Panc1 (cell line): ENCODE measurements at regions not wholly inside any gene's neighbourhood (a gene's known extent, or its start where the extent isn't known, plus 50 kb on each side); places are given as distances from the start of the nearest gene placed in this dataset.
A peak's percentile ranks its signal among the peaks of the same experiment; 100 is the strongest.

Source experiments
- ATAC-seq: fragments of 200-7000 bp; cut with Tn5 transposase; 2 replicates; pipeline ENCODE4 v1.9.1; 2020; ENCODE audit warnings: mild to moderate bottlenecking, moderate library complexity
- BruUV-seq: library from RNA; stranded (reverse); fragments of 400-500 nt; replicated peaks from 2 replicates; lab custom pipeline; 2021; lab: Mats Ljungman, UMichigan
- CTCF ChIA-PET: fragments of 300-600 bp; sonication (Branson Sonifier 250); formaldehyde crosslinking; loops from one replicate; lab custom pipeline; 2022; ENCODE audit warnings: antibody characterized with exemption; lab: Charles Lee
- POLR2A ChIA-PET: fragments of 300-600 bp; sonication (Branson Sonifier 250); formaldehyde crosslinking; loops from one replicate; lab custom pipeline; 2022; ENCODE audit warnings: antibody characterized with exemption; lab: Charles Lee
- DNase-seq: peaks from one replicate; pipeline ENCODE4 v3.0.0-alpha.2; 2010; ENCODE audit warnings: low read depth, low spot score
- H3K27ac ChIP-seq: 2 replicates; pipeline ENCODE4 v1.5.1; 2011; ENCODE audit warnings: mild to moderate bottlenecking, low read length, inconsistent platforms
- H3K27me3 ChIP-seq: fragments of 200-500 bp; sonication (Bioruptor generic); 2 replicates; pipeline ENCODE4 v1.6.0; 2014; ENCODE audit warnings: low read length, inconsistent platforms; ENCODE audit not compliant: control insufficient read depth, insufficient read depth
- H3K36me3 ChIP-seq: fragments of 200-500 bp; sonication (Bioruptor generic); 2 replicates; pipeline ENCODE4 v1.5.1; 2014; ENCODE audit warnings: inconsistent platforms, mild to moderate bottlenecking, low read length, moderate library complexity; ENCODE audit not compliant: control insufficient read depth, insufficient read depth
- H3K4me1 ChIP-seq: 2 replicates; pipeline ENCODE4 v1.5.1; 2011; ENCODE audit warnings: inconsistent platforms, mild to moderate bottlenecking, low read length, moderate library complexity; ENCODE audit not compliant: control insufficient read depth, insufficient read depth
- H3K4me3 ChIP-seq, 2 experiments: 2 replicates each; pipeline ENCODE4 v1.5.1; 2011 to 2012; ENCODE audit warnings: low read depth in 2 of 2, low read length in 2 of 2, mild to moderate bottlenecking in 2 of 2, inconsistent platforms in 1 of 2, moderate library complexity in 1 of 2
- H3K9me3 ChIP-seq: fragments of 200-500 bp; sonication (Bioruptor generic); 2 replicates; pipeline ENCODE4 v1.5.1; 2014; ENCODE audit warnings: low read depth, mild to moderate bottlenecking, inconsistent platforms, low read length, moderate library complexity; ENCODE audit not compliant: control insufficient read depth, insufficient read depth
- CTCF ChIP-seq: fragments of 450-650 bp; IDR thresholded peaks from 2 replicates; pipeline ENCODE4 v1.5.1; 2017; ENCODE audit warnings: mild to moderate bottlenecking
- POLR2AphosphoS5 ChIP-seq: IDR thresholded peaks from 2 replicates; pipeline ENCODE4 v1.6.1; 2012; ENCODE audit warnings: mild to moderate bottlenecking, low read depth, low read length, moderate library complexity
- SIN3A ChIP-seq: IDR thresholded peaks from 2 replicates; pipeline ENCODE4 v1.6.1; 2012; ENCODE audit warnings: low read depth, mild to moderate bottlenecking, low read length, moderate library complexity, borderline replicate concordance; ENCODE audit not compliant: insufficient read depth
- TCF7L2 ChIP-seq: IDR thresholded peaks from 2 replicates; pipeline ENCODE4 v1.6.1; 2011; ENCODE audit warnings: mild to moderate bottlenecking, low read depth, low read length, inconsistent platforms
- in situ Hi-C: cut with HindIII; loops from 2 replicates; pipeline ENCODE4 v1.10.0; 2016; ENCODE audit warnings: low sequenced_read_pairs, low pct_unique_long_range_greater_than_20kb
- intact Hi-C: fragments of 100-400 bp; cut with micrococcal nuclease; formaldehyde crosslinking; loops from one replicate; pipeline ENCODE4 v1.10.0; 2022; ENCODE audit not compliant: unreplicated experiment
- TF ChIP-seq, protein P1 (sequence below), 2 experiments: IDR thresholded peaks; 2 replicates each; pipeline ENCODE4 v1.6.1; 2011 to 2012; ENCODE audit warnings: low read depth in 2 of 2, control low read depth in 1 of 2, low read length in 1 of 2, mild to moderate bottlenecking in 1 of 2, moderate library complexity in 1 of 2; ENCODE audit not compliant: insufficient read depth in 1 of 2

GRCh38 chr12:130049666-130050065 lies 112.6 kb upstream of the FZD10 start:
- no peak for TF ChIP-seq TCF7L2
- TF ChIP-seq, protein P1, sequence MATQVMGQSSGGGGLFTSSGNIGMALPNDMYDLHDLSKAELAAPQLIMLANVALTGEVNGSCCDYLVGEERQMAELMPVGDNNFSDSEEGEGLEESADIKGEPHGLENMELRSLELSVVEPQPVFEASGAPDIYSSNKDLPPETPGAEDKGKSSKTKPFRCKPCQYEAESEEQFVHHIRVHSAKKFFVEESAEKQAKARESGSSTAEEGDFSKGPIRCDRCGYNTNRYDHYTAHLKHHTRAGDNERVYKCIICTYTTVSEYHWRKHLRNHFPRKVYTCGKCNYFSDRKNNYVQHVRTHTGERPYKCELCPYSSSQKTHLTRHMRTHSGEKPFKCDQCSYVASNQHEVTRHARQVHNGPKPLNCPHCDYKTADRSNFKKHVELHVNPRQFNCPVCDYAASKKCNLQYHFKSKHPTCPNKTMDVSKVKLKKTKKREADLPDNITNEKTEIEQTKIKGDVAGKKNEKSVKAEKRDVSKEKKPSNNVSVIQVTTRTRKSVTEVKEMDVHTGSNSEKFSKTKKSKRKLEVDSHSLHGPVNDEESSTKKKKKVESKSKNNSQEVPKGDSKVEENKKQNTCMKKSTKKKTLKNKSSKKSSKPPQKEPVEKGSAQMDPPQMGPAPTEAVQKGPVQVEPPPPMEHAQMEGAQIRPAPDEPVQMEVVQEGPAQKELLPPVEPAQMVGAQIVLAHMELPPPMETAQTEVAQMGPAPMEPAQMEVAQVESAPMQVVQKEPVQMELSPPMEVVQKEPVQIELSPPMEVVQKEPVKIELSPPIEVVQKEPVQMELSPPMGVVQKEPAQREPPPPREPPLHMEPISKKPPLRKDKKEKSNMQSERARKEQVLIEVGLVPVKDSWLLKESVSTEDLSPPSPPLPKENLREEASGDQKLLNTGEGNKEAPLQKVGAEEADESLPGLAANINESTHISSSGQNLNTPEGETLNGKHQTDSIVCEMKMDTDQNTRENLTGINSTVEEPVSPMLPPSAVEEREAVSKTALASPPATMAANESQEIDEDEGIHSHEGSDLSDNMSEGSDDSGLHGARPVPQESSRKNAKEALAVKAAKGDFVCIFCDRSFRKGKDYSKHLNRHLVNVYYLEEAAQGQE (IDR thresholded peaks at IDR 0.05; ENCODE audit: insufficient read depth in 1 of 2, low read depth in 2 of 2, low read length in 1 of 2), result no peak
- CTCF ChIA-PET, result no interaction called here
- no peaks in the 10 kb centered on the region; the same call in 1 of the 2 replicates for H3K27me3 ChIP-seq
- H3K36me3 ChIP-seq, result no peaks in the 10 kb centered on the region
- intact Hi-C loops (no loop called here), in situ Hi-C loops (no loop called here)
- H3K9me3 ChIP-seq, result no peaks in the 10 kb centered on the region
- H3K4me3 ChIP-seq, result no peak overlapping the region
- no peaks in the 10 kb centered on the region for H3K4me1 ChIP-seq
- no TSS peak for BruUV-seq
- POLR2A ChIA-PET, result no interaction called here
- H3K27ac ChIP-seq, result no peak overlapping the region
- ATAC-seq (no peak), DNase-seq (no peak)

GRCh38 chr12:130051900-130052299 lies 110.4 kb upstream of the FZD10 start:
- Histone ChIP-seq H3K36me3 (no peaks in the 10 kb centered on the region), H3K27ac (no peak overlapping the region), H3K4me1 (no peaks in the 10 kb centered on the region), H3K4me3 (no peak overlapping the region), H3K27me3 (no peaks in the 10 kb centered on the region; the same call in 1 of the 2 replicates), H3K9me3 (no peaks in the 10 kb centered on the region)
- DNase-seq (no peak), ATAC-seq (no peak)
- TF ChIP-seq, protein P1 (IDR thresholded peaks at IDR 0.05; ENCODE audit: insufficient read depth in 1 of 2, low read depth in 2 of 2, low read length in 1 of 2), result no peak
- no peak for TF ChIP-seq TCF7L2
- TF ChIP-seq SIN3A, result no peak
- intact Hi-C loops (no loop called here), in situ Hi-C loops (no loop called here)
- CTCF ChIA-PET, result no interaction called here
- POLR2A ChIA-PET, result no interaction called here
- BruUV-seq, result no TSS peak

DNA sequence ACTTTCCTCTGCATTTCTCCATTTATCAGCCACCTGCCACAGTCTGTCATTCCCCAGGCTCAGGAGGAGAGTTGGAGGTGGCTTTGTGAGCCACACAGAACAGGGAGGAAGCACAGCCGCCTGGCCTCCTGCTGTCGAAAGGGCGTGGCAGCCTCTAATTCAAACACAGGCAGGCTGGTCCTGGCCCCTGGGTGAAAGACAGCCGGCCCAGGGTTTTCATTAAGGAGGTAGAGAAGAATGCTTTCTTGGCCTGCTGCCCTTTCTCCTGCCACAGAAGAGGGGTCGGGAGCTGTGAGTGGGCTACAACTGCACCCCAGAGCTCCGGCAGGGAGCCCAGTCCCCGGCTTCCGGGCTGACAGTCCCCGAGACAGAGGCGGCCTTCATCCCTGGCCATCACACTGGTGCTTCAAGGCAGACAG lies 108.6 kb upstream of the FZD10 start:
- no peaks in the 10 kb centered on the region for H3K4me1 ChIP-seq
- no TSS peak for BruUV-seq
- in situ Hi-C loops (no loop called here), intact Hi-C loops (no loop called here)
- no peaks in the 10 kb centered on the region for H3K36me3 ChIP-seq
- TF ChIP-seq SIN3A, result no peak
- no peak for TF ChIP-seq TCF7L2
- TF ChIP-seq, protein P1 (IDR thresholded peaks at IDR 0.05; ENCODE audit: insufficient read depth in 1 of 2, low read depth in 2 of 2, low read length in 1 of 2), result no peak
- no peak for TF ChIP-seq POLR2AphosphoS5
- no peak for TF ChIP-seq CTCF
- DNase-seq (no peak), ATAC-seq (peak; percentile 69; the same call in 1 of the 2 replicates)
- H3K27me3 ChIP-seq, result no peaks in the 10 kb centered on the region; the same call in 1 of the 2 replicates
- H3K27ac ChIP-seq, result no peak overlapping the region
- H3K9me3 ChIP-seq, result no peaks in the 10 kb centered on the region
- POLR2A ChIA-PET, result no interaction called here
- CTCF ChIA-PET, result no interaction called here
- no peak overlapping the region for H3K4me3 ChIP-seq
